SK-N-MC (cell line): ENCODE measurements at regions not wholly inside any gene's neighbourhood (a gene's known extent, or its start where the extent isn't known, plus 50 kb on each side); places are given as distances from the start of the nearest gene placed in this dataset.
"Not testable (repeated sequence)": the region's sequence is repeated elsewhere in the genome, so short reads cannot be mapped to it uniquely, and the experiment has no call there.

ENCODE experiments used
- DNase-seq: peaks from one replicate; pipeline ENCODE4 v3.0.0-alpha.2; 2011; ENCODE audit warnings: low read depth, low spot score
- H3K27ac ChIP-seq: fragments of 200-600 bp; sonication (generic); 2 replicates; pipeline ENCODE4 v1.5.1; 2016; ENCODE audit warnings: mixed run types
- H3K36me3 ChIP-seq: fragments of 200-600 bp; sonication (generic); 2 replicates; pipeline ENCODE4 v1.6.1; 2017; ENCODE audit warnings: antibody characterized with exemption, low read length, mixed read lengths; ENCODE audit not compliant: insufficient read depth
- H3K4me3 ChIP-seq: fragments of 200-600 bp; sonication (generic); 2 replicates; pipeline ENCODE4 v1.5.1; 2016
- H3K9ac ChIP-seq: fragments of 200-600 bp; sonication (generic); 2 replicates; pipeline ENCODE4 v1.8.0; 2017; ENCODE audit warnings: mixed run types, mixed read lengths; ENCODE audit not compliant: insufficient read length
- H3K9me3 ChIP-seq: fragments of 200-600 bp; sonication (generic); 2 replicates; pipeline ENCODE4 v1.6.1; 2017; ENCODE audit warnings: low read depth, mild to moderate bottlenecking, antibody characterized with exemption, low read length, moderate library complexity, mixed read lengths
- EZH2 ChIP-seq: fragments of 200-600 bp; sonication (generic); IDR thresholded peaks from one replicate; pipeline ENCODE4 v1.6.1; 2017; ENCODE audit warnings: antibody characterized with exemption
- FOXP2 ChIP-seq: optimal IDR thresholded peaks from 2 replicates; pipeline ENCODE3; 2011; ENCODE audit warnings: mild to moderate bottlenecking, moderate library complexity; ENCODE audit not compliant: insufficient read depth; ENCODE audit errors: extremely low read length, control extremely low read depth
- POLR2AphosphoS5 ChIP-seq: IDR thresholded peaks from 2 replicates; pipeline ENCODE4 v1.6.1; 2012; ENCODE audit warnings: mild to moderate bottlenecking, low read depth, low read length, borderline replicate concordance

DNA sequence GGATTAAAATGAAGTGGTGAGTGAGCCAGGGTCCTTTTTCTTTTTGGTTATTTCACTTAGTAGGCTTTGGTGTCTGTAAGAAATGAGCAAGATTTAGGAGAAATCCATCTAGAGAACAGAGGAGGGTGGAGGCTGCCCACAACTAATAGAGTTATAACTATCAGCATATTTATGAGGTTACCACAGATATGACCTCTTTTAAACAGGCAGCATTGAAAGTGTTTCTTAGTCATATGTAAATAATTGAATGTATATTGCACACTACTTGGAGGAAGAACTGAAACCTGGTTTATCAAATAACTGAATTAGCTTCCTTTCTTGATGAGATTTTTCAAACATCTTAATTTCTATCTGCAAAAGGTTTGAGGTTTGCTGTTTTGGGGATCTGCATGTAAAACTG is 483.1 kb upstream of the PIK3R1 start:
- H3K4me3 ChIP-seq: no peak overlapping the region
- no peak overlapping the region for H3K9ac ChIP-seq
- no peak overlapping the region for H3K27ac ChIP-seq
- TF ChIP-seq POLR2AphosphoS5: no peak
- no peak for TF ChIP-seq FOXP2
- TF ChIP-seq EZH2: no peak
- H3K9me3 ChIP-seq: no peaks in the 10 kb centered on the region
- no peak for DNase-seq
- H3K36me3 ChIP-seq: no peaks in the 10 kb centered on the region

DNA sequence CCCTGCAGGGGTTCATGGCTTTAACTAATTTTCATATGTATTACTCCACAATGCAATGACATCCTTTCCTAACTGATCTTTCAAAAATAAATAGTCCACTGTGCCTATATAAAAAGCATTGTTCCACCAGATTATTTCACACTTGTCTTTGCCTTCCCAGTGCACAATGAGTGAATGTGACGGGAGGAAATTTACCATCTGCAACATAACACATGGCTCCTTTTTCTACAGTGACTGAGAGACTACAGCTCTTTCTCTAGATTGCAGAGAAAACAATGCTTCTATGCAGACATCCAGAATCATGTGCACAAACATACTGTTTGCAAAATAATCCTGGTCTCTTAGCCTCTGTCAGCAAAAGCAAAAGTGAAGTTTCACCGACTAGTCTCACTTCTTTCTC is 483.7 kb upstream of the PIK3R1 start:
- Histone ChIP-seq H3K9ac (no peak overlapping the region), H3K4me3 (no peak overlapping the region), H3K36me3 (no peaks in the 10 kb centered on the region), H3K9me3 (no peaks in the 10 kb centered on the region), H3K27ac (no peak overlapping the region)
- no peak for DNase-seq
- no peak for TF ChIP-seq FOXP2
- TF ChIP-seq POLR2AphosphoS5: no peak
- TF ChIP-seq EZH2: no peak

DNA sequence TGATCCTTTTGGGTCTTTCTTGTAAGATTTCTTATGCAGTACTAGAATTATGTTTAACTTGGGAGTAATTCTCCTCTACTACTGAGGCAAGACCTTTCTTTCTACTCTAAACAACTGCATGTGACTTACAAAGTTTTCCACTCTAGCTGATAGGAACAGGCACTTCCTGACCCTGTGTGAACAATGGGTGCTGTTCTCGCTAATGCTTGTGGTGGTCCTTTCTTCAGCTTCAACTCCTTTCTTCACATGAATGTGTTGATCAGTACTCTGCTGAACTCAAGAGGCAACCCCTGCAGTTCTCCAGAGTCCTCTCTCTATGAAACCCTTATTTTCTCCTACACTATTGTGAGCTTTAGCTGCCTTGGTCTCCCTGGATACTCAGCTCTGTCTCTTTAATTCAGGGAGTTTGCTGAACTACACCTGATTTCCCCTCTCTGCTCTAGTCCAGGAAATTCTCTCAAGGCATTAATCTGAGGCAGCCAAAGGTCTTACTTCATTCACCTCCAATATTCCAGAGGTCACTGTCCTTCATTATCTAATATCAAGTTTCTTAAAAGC is 484.6 kb upstream of the PIK3R1 start:
- Histone ChIP-seq H3K4me3 (no peak overlapping the region), H3K36me3 (no peaks in the 10 kb centered on the region), H3K9ac (no peak overlapping the region), H3K9me3 (no peaks in the 10 kb centered on the region), H3K27ac (no peak overlapping the region)
- TF ChIP-seq FOXP2: no peak
- no peak for TF ChIP-seq EZH2
- no peak for DNase-seq

DNA sequence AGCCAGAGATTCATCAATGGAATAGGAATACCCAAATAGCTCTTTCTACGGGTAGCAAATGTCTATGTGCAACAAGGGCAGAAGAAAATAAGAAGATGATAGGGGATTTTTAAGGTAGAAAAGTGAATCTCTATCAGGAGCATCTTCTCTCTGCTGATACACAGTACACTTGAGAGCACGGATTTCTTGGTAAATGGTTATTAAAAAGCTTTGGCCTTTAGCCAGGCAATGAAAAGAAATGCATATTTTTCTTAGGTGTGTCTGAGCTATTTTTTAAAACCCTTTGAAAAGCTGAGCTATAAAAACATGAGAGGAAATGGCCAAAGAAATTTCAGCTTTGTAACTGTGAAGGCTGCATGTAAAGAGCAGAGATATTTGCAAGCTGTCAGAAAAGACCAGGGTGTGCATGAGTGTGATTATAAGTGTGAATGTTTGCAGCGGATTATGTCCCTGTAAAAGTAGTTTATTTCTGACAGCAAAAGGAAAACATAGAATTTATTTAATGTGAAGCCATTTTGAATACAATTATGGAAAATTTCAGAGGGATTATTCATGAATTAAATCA is 487.1 kb upstream of the PIK3R1 start:
- DNase-seq: no peak
- Histone ChIP-seq H3K9ac (no peak overlapping the region), H3K9me3 (no peaks in the 10 kb centered on the region), H3K36me3 (no peaks in the 10 kb centered on the region), H3K27ac (no peak overlapping the region), H3K4me3 (no peak overlapping the region)
- no peak for TF ChIP-seq EZH2
- TF ChIP-seq FOXP2: no peak
- TF ChIP-seq POLR2AphosphoS5: no peak

DNA sequence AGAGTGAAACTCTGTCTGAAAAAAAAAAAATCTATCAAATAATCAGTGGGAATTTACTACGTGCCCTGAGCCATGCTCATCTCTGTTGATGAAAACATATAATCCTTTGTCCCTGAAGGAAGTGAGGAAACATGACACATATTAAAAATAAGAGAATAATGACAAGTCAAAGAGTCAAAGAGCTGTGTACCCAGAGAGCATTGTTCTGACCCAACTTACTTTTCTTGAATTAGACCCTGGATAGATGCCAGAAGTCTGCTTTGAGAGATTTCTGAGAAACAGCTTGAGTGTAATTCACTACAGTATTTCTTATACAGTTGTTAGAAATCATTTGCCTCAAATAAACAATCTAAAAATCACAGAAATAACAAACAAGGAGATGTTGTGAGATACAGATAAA is 490.0 kb upstream of the PIK3R1 start:
- DNase-seq: no peak
- H3K9me3 ChIP-seq: no peaks in the 10 kb centered on the region
- no peak overlapping the region for H3K4me3 ChIP-seq
- H3K9ac ChIP-seq: no peak overlapping the region
- no peak for TF ChIP-seq FOXP2
- no peak for TF ChIP-seq POLR2AphosphoS5
- no peak for TF ChIP-seq EZH2
- H3K27ac ChIP-seq: no peak overlapping the region
- no peaks in the 10 kb centered on the region for H3K36me3 ChIP-seq

DNA sequence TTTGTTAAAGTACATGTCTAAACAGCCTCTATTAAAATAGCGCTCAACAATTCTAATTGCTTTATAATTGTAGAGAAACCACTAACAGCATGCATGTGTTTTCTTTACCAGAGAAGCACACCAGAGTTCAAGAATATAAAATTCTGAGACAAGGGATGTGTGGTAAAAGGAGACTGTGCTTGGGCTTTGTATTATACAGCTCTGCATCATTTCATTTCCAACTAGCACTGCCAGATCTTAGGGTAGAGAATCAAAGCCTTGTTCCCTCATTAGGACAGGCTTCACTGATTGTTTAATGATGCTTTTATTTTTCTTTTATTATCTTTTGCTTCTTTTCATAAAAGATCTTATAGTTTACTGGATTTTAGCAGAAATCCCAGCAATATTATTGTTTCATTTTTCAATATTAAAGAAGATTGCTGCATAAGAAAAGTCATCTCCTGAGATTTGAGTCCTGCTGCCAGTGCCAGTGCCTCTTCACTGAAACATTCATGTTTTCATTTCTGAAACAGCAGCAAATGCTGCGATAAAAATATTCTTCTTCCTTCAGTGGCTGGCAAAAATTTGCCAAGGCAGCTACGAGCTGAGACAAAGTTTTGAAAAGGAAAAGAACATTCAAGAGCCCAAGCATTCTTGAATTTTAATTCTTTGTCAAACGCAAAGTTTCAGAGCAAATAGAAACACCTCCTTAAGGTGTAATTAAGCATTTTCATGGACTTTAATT is 491.0 kb upstream of the PIK3R1 start:
- Histone ChIP-seq H3K4me3 (no peak overlapping the region), H3K36me3 (no peaks in the 10 kb centered on the region), H3K27ac (no peak overlapping the region), H3K9ac (no peak overlapping the region), H3K9me3 (no peaks in the 10 kb centered on the region)
- TF ChIP-seq FOXP2 (no peak), POLR2AphosphoS5 (no peak), EZH2 (no peak)
- no peak for DNase-seq

DNA sequence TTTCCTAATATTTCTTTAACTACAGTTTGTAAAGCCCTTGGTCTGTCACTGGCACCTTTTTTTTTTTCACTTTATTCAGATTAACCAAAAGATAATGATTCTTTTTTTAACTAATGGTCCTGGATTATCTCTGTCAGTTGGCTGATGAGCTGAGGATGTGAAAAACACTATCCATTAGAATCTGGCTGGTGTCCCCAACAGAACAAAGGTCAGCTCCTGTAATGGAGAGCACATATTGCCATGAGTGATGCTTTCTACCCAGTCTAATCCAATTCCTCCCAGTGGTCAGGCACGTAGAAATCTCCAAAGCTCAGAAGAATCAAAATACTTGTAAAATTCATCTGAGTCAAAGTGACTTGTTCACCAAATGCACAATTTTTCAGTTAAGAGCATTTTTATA is 491.7 kb upstream of the PIK3R1 start:
- H3K36me3 ChIP-seq: no peaks in the 10 kb centered on the region
- no peak overlapping the region for H3K27ac ChIP-seq
- TF ChIP-seq FOXP2: no peak
- no peak for TF ChIP-seq EZH2
- no peak for TF ChIP-seq POLR2AphosphoS5
- no peak overlapping the region for H3K4me3 ChIP-seq
- H3K9me3 ChIP-seq: no peaks in the 10 kb centered on the region
- H3K9ac ChIP-seq: no peak overlapping the region
- DNase-seq: no peak

DNA sequence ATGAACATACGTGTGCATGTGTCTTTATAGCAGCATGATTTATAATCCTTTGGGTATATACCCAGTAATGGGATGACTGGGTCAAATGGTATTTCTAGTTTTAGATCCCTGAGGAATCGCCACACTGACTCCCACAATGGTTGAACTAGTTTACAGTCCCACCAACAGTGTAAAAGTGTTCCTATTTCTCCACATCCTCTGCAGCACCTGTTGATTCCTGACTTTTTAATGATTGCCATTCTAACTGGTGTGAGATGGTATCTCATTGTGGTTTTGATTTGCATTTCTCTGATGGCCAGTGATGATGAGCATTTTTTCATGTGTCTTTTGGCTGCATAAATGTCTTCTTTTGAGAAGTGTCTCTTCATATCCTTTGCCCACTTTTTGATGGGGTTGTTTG is 493.0 kb upstream of the PIK3R1 start:
- not testable (repeated sequence) for H3K9ac ChIP-seq, H3K36me3 ChIP-seq, H3K4me3 ChIP-seq, H3K27ac ChIP-seq, DNase-seq, H3K9me3 ChIP-seq

DNA sequence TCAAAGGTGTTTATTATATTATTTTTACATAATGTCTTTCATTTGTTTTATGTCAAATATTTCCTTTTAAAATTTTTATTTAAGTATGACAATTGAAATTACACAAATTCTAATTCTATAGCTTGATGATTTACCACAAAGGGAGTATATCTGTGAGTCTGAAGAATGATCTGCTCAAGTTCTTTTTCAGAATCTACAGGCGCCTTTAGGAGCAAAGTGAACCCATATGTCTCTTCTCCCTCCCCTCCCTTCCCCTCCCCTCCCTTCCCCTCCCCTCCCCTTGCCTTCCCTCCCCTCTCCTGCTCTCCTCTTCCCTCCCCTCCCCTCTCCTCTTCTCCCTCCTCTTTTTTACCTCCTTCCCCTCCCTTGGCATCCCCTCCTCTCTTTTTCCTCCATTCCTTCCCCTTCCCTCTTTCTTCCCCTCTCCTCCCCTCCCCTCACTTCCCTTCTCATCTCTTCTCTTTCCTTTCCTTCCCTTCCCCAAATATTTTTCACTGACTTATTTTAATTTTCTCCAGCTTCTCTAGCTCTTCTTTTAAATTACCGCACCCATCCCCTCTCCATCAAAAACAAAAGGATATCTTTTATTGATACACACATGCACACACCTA is 495.3 kb upstream of the PIK3R1 start:
- DNase-seq: no peak
- Histone ChIP-seq H3K27ac (no peak overlapping the region), H3K9ac (no peak overlapping the region), H3K36me3 (no peaks in the 10 kb centered on the region), H3K9me3 (no peaks in the 10 kb centered on the region), H3K4me3 (no peak overlapping the region)
- TF ChIP-seq EZH2 (no peak), FOXP2 (no peak), POLR2AphosphoS5 (no peak)
